ENCODE measurements at regions not wholly inside any gene's neighbourhood (a gene's known extent, or its start where the extent isn't known, plus 50 kb on each side); places are given as distances from the start of the nearest gene placed in this dataset.
"Not testable (repeated sequence)": the region's sequence is repeated elsewhere in the genome, so short reads cannot be mapped to it uniquely, and the experiment has no call there.

- DNase-seq (ENCODE audit: low spot score) = no peak
- intact Hi-C loops (cut with DNase I) = no loop called here
Measured at GRCh38 chr6:103674790-103675189, 1184.9 kb downstream of the HACE1 start.

GRCh38 chr6:103672169-103672568, 1187.5 kb downstream of the HACE1 start:
- intact Hi-C loops (cut with DNase I) = no loop called here
- DNase-seq (ENCODE audit: low spot score) = no peak

- intact Hi-C loops (cut with DNase I) = no loop called here
- no peak for DNase-seq (ENCODE audit: low spot score)
Measured at GRCh38 chr6:103629613-103630012, 1230.1 kb downstream of the HACE1 start.

GRCh38 chr6:103617642-103618041, 1242.1 kb downstream of the HACE1 start:
- intact Hi-C loops (cut with DNase I) = no loop called here
- no peak for DNase-seq (ENCODE audit: low spot score)

GRCh38 chr6:103587722-103588121, 1272.0 kb downstream of the HACE1 start:
- no peak for DNase-seq (ENCODE audit: low spot score)
- intact Hi-C loops (cut with DNase I) = no loop called here

GRCh38 chr6:103578115-103578514, 1281.6 kb downstream of the HACE1 start:
- DNase-seq (ENCODE audit: low spot score) = no peak
- intact Hi-C loops (cut with DNase I) = no loop called here

GRCh38 chr6:103570431-103570830, 1289.3 kb downstream of the HACE1 start:
- intact Hi-C loops (cut with DNase I) = no loop called here
- no peak for DNase-seq (ENCODE audit: low spot score)

GRCh38 chr6:103554911-103555310, 1304.8 kb downstream of the HACE1 start:
- intact Hi-C loops (cut with DNase I) = no loop called here
- no peak for DNase-seq (ENCODE audit: low spot score)

GRCh38 chr6:103538381-103538780, 1321.3 kb downstream of the HACE1 start:
- DNase-seq (ENCODE audit: low spot score) = no peak
- intact Hi-C loops (cut with DNase I) = no loop called here

GRCh38 chr6:103534814-103535213, 1324.9 kb downstream of the HACE1 start:
- intact Hi-C loops (cut with DNase I) = no loop called here
- no peak for DNase-seq (ENCODE audit: low spot score)

- DNase-seq (ENCODE audit: low spot score) = no peak
- intact Hi-C loops (cut with DNase I) = no loop called here
Measured at GRCh38 chr6:103534095-103534494, 1325.6 kb downstream of the HACE1 start.

- DNase-seq (ENCODE audit: low spot score) = no peak
- intact Hi-C loops (cut with DNase I) = no loop called here
Measured at GRCh38 chr6:103522045-103522444, 1337.7 kb downstream of the HACE1 start.

- intact Hi-C loops (cut with DNase I) = no loop called here
- peak; percentile 29 for DNase-seq (ENCODE audit: low spot score)
Measured at GRCh38 chr6:103516336-103516735, 1343.4 kb downstream of the HACE1 start.

GRCh38 chr6:103507052-103507451, 1352.7 kb downstream of the HACE1 start:
- DNase-seq (ENCODE audit: low spot score) = no peak
- intact Hi-C loops (cut with DNase I) = no loop called here

GRCh38 chr6:103505155-103505518, 1354.6 kb downstream of the HACE1 start:
- DNase-seq (ENCODE audit: low spot score) = no peak
- intact Hi-C loops (cut with DNase I) = no loop called here

- intact Hi-C loops (cut with DNase I) = no loop called here
- DNase-seq (ENCODE audit: low spot score) = no peak
Measured at GRCh38 chr6:103504501-103505154, 1355.1 kb downstream of the HACE1 start.

GRCh38 chr6:103496588-103496987, 1363.1 kb downstream of the HACE1 start:
- intact Hi-C loops (cut with DNase I) = not testable (repeated sequence)

GRCh38 chr6:103456652-103457051, 1403.1 kb downstream of the HACE1 start:
- DNase-seq (ENCODE audit: low spot score) = no peak
- intact Hi-C loops (cut with DNase I) = no loop called here

More at GRCh38 chr6:103496588-103496987, 1363.1 kb downstream of the HACE1 start:
- DNase-seq (ENCODE audit: low spot score) = not testable (repeated sequence)

- DNase-seq (ENCODE audit: low spot score) = no peak
- intact Hi-C loops (cut with DNase I) = no loop called here
Measured at GRCh38 chr6:103455275-103455674, 1404.4 kb downstream of the HACE1 start.

GRCh38 chr6:103409475-103409874, 1450.2 kb downstream of the HACE1 start:
- DNase-seq (ENCODE audit: low spot score) = no peak
- intact Hi-C loops (cut with DNase I) = no loop called here

GRCh38 chr6:103405321-103405720, 1454.4 kb downstream of the HACE1 start:
- intact Hi-C loops (cut with DNase I) = no loop called here
- DNase-seq (ENCODE audit: low spot score) = no peak

- DNase-seq (ENCODE audit: low spot score) = no peak
- intact Hi-C loops (cut with DNase I) = no loop called here
Measured at GRCh38 chr6:103404799-103405198, 1454.9 kb downstream of the HACE1 start.
